HG02885 (cell line): ENCODE measurements at regions not wholly inside any gene's neighbourhood (a gene's known extent, or its start where the extent isn't known, plus 50 kb on each side); places are given as distances from the start of the nearest gene placed in this dataset.
A peak's percentile ranks its signal among the peaks of the same experiment; 100 is the strongest.
"Not testable (repeated sequence)": the region's sequence is repeated elsewhere in the genome, so short reads cannot be mapped to it uniquely, and the experiment has no call there.

Experiments used
- ATAC-seq: cut with Tn5 transposase; IDR thresholded peaks from one replicate; pipeline ENCODE4 v1.9.1; 2021; ENCODE audit warnings: mild to moderate bottlenecking; ENCODE audit not compliant: unreplicated experiment, poor library complexity

DNA sequence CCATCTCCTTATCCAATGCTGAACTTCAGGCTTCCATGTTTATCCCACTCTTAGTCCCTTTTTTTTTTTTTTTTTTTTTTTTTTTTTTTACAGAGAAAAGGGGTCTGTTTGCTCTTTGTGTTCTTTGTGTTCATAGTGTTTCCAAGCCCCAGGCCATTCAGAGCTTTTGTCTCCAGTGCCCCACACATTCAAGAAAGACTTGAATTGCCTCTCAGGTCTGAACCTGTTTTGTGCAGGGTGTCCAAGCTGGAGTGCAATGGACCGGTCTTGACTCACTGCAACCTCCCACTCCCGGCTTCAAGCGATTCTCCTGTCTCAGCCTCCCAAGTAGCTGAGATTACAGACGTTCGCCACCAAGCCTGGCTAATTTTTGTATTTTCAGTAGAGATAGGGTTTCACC lies 191.2 kb downstream of the PALM2AKAP2 start:
- no peak for ATAC-seq

DNA sequence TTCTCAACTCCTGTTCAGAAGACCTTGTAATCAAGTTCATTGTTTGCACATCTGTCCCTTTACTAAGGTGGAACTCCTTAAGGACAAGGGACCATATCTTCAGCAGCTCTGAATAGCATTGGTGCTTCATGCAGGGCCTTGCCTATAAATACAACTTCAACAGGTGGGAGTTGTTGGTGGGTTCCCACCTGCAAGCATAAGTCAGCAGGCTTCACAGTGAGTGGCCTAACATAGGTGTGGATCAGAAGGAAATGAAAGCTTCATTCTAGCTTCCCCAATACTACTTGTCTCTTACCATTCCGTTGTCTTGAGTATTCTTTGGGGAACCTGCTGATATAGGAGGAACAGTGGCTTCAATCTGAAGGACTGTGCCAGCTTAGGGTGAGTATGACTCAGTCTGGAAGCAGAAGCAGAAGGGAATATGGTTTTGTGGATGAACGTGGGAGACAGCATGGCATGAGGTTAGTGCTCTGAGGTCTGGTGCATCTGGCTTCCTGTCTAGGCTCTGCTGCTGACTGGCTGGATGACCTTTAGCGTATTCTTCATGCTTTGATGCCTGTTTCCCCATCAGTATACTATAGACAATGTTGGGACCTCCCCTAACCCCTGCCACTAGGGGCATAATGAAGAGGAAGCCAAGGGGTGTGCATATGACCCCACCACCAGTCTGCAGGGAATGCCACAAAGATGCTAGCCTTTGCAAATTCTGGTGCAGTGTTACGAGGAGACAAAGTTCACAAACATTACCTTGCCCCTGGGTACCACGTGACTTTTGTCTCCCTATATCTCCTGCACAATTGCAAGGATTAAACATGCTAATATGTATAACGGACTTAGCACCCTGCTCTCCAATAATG lies 192.3 kb downstream of the PALM2AKAP2 start:
- peak; percentile 44 for ATAC-seq

DNA sequence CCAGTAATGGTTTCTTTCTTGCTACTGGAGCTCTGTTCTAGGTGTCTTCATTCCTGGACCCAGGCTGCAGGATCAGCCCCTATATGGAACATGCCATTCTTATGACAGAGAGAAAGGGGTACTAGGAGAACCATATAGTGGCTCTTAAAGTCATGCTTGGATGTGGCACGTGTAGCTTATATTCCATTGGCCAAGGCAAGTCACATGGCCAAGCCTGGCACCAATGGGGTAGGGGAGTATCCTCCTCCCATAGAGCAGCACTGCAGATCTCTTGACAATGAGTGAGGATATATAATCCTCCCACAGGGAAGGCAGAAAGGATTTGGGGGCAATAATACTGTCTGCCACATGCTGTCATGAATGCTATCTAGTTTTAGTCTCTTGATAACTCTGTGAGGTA lies 193.3 kb downstream of the PALM2AKAP2 start:
- no peak for ATAC-seq

DNA sequence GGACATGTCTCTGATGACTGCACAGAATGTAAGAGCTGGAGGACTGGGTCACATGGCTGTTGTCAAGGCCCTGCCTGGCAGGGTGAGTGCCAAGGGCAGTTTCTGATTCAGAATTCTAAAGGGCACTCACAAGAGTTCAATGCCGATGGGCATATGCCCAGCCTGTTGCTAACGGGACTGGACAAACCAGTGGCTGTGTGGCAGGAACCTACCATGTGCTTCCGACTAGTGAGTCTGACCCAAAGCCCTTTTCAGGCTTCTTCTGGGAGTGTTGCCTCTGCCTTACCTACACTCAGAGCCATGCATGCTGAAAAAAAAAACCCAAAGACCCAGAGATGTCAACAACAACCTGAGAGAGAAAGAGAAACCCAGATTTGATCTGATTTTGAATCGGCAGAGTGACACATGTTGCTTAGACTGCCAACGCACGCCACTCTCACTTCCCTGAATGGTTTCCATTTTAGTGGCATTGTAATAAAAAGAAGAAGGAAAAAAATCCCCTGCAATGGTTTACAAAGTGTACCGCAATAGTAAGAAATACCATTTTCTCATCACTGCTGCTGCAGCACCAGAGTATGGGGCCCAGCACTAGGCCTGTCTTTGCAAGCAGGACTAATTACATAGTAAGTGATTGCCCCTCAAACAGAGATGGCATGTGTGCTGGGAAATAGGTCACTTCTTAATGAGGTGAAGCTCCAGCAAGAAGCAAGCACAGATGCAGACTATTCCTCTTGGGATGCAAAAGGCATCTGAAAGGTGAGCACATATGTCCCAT lies 194.3 kb downstream of the PALM2AKAP2 start:
- ATAC-seq: peak; percentile 78

DNA sequence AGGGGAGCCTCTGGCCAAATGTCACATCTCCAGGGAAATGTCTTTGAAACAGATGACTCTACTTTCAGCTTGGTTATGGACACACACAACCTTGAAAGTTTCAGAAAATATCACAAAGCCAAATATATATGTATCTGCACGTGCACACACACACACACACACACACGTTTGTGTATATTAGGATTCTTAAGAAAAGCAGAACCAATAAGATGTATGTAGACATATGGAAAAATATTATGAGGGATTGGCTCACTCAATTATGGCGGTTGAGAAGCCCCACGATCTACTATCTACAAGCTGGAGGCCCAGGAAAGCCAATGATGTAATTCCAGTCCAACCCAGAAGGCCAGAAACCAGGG lies 194.9 kb downstream of the PALM2AKAP2 start:
- ATAC-seq: no peak

DNA sequence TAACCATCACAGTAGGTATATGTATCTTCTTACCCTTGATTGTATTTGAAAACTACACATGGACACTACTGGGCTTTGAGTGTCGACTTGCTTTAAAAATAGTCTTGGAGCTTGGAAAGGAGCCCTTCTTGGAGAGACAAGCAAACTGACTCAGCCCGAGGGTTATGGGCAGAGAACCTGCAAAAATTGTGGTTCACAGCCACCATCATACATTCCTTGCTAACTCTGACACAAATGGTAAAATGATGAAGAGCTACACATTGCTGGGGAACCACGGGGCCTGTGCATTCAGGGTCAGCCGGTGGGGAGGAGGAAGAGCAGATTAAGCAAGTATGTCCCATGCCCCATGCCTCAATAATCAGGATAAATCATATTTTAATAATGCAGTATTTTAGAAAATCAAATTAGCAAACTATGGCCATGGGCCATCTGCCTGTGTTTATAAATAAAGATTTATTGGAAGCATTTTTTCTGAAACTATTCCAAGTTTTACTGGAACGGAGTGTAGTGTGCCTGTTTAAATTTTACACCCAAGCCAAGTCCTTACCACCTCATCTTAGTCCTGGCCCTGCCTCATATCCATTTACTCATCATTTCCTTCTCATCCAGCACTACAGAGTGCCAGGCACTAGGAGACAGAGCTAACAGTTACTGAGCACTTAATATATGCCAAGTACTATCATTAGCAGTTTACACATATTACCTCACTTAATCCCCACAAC lies 195.7 kb downstream of the PALM2AKAP2 start:
- ATAC-seq: no peak

DNA sequence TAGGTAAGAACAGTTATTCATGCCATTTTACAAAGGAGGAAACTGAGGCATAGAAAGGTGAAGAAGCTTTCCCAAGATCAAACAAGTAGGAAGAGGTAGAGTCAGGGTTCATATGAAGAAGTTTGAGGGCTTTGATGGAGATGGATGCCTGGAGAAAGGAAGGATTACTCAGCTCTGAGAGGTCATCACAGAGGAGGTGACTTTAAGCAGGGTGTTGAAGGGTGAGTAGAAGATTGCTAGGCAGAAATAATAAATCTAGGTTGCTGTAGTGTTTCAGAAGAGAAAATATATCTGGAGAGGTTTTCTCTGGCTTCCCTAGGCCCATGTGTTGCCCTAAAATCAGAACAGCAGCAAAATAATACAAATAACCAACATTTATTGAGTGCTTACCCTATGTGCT lies 196.3 kb downstream of the PALM2AKAP2 start:
- ATAC-seq: no peak

DNA sequence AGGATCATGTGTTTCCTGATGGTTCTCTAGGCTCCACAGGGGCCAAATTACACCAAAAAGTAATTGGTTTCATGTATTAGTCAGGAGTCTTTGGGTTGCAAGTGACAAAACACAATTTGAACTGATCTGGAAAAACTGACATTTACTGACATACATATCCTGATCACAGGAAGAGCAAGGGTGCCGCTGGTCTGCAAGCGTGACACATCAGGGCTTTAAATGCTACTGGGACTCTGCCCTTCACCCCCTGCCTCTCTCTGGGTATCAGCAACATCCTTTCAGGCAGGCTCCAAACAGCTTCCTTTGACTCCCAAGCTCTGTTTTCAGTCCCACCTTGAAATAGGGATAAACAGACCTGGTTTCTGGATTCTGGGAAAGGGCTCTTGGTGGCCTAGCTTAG lies 197.5 kb downstream of the PALM2AKAP2 start:
- no peak for ATAC-seq

DNA sequence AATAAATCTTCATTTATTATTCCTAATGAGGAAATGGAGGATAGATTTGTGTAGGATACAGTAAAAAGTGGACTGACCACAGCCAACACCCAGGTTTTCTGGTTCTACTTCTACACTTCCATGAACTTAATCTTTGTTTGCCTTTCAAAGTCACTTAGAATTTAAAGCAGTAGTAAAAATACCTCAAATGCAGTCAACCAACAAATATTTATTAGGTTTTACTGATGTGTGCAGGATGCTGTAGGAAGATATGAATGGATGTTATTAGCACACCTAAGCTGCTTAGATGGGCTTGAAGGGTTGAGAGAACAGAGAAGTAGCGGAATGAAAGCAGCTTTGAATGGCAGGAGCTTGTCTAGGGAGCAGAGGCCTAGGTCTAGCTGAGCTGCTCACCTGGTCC lies 201.1 kb downstream of the PALM2AKAP2 start:
- ATAC-seq: no peak

DNA sequence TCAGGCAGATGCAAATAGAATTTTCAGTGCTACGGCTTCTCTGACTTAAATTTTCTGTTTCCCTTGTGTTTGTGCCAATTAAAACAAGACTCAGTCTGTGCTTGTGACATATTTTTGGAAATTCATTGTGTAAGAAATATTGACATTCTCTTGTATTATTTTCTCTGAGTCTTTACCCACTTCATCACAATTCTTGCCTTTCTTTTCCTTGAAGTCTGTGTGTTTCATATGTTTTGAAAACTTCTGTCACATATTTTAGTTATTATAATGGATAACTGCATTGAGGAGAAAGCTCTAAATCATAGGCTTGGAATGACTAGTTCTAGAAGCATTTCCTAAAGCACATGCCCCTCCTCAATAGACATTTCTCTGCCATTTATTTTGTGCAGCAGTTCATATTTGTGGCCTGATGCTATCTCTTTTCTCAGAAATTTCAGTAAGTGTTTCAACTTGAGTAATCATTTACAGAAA lies 206.6 kb downstream of the PALM2AKAP2 start:
- no peak for ATAC-seq

DNA sequence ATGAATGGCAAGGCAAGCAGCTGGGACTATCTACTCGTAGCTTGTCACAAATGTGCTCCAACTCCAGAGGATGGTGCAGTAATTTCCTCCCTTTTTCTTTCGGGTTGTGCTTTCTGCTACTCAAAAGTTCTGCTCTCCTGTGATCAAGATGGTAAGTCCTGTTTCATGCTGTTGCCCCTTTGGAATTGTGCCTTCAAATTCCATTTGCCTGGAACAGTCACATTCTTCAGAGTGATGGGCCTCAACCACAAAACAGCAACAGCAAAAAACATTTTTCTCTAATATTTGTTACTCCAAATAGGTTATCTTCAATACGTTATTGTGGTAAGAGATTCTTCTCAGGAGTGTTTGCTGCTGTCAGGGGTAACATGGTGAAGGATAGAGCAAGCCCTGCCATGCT lies 209.3 kb downstream of the PALM2AKAP2 start:
- ATAC-seq: no peak

DNA sequence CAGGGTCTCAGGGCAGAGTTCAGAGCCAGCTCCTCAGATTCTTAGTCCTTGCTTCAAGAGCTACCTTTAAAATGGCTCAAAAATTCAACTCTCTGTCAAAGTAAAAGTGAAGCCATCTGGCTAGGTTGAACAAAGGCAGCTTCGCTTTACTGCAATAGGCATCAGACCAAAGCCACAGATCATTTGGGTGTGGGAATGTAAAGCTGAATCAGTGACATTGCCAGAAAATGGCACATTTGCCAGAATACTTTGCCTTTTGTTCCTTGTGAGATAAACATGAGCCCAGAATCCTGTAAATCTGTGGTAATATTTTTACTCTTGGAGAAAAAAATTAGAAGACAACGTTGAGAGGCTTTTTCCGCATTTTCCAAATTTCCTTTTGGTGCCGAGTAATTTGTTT lies 210.5 kb downstream of the PALM2AKAP2 start:
- no peak for ATAC-seq

DNA sequence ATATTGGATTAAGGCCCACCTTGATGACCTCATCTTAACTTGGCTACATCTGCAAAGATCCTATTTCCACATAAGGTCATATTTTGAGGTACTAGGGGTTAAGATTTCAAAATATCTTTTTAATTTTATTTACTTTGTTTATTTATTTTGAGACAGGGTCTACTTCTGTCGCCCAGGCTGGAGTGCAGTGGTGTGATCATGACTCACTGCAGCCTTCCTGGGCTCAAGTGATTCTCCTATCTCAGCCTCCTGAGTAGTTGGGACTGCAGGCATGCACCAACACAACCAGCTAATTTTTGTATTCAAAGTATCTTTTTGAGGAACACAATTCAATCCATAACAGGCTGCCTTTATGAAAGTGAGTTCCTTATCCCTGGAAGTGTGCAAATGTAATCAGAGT lies 212.3 kb downstream of the PALM2AKAP2 start:
- ATAC-seq: no peak

DNA sequence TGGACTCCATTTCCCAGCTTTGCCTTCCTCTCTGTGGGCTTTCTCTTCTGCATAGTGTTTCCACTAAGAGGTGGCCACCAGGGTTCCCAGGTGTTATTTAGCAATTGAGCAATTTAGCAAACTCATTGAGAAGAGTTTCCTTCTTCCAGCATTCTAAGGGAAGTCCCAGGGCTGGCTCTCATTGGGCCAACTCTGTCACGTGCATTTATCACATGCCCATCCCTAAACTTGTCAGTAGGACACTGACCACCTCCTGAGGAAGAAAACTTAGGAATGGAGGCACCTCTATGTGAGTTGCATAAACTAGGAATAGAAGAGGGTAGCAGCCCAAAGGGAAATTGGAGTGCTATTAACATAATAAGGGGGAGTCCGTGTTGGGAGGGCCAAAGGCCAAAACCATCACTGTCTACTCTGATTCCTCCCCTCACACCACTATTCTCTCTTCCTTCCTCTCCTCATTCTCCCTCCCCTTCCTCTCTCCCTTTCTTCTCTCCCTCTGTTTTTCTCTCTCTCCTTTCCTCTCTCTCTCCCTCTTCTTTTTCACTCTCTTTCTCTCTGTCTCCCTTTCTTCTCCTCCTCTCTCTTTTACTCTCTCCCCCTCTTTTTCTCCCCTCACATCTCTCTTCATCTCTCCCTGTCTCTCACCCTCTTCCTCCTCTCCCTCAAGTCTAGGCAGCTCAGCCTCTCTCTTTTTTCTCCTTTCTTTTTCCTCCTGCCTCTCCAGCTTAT lies 213.4 kb downstream of the PALM2AKAP2 start:
- ATAC-seq: no peak

DNA sequence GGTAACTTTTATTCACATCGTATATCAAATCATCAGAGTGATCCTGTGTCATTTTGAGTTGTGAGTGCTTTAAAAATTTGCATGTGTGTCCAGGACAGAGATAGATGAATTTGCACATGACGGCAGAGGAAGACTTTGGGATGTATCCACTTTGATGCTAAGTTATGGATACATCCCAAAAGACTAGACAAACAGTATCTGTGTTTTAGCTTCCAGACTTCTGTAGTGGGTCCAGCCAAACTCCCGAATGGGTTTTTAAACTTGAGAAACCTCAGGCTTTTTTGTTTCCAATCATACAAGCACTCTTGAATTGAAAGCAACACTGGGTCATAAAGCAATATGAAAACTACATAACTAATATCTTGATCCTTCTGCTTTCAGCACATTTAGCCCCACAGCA lies 213.8 kb downstream of the C9orf152 start:
- no peak for ATAC-seq

DNA sequence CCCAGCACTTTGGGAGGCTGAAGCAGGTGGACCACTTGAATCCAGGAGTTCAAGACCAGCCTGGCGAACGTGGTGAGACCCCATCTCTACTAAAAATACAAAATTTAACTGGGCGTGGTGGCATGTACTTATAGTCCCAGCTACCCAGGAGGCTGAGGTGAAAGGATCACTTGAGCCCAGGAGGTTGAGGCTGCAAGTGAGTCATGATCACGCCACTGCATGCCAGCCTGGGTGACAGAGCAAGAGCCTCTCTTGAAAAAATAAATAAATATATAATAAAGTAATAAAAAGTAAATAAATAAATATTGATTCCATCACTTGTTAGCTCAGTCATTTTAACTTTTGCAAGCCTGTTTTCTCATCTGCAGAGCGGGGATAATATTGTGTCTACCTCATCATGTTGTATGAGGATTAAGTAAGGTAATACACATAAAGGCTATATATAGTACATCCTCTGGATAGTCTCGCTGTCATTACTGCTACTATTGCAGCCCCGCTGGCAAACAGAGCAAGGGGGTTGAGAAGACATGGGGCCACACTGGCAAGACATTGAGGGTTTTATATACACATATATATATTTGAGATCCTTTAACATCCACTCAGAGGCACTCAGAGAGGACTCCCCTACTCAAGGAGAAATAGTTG lies 210.9 kb downstream of the C9orf152 start:
- no peak for ATAC-seq

DNA sequence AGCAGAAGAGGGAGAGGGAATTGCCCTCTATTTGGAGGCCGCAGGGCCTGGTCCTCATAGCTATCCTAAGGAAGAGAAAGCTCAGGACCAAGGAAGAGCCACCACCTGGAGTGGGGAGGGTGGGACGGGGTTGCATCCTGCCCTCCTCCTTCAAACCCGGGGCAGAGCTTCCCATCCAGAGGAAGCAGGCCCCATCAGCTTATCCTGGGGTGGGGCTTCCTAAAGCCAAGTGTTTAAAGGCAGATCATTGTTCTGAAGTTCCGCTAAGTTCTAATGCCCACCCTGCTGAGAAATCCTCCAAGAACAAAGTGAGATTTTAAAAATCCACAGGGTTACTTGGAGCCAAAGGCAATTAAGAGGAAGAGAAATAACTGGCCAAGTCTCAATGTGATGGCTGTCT lies 210.3 kb downstream of the C9orf152 start:
- ATAC-seq: no peak

DNA sequence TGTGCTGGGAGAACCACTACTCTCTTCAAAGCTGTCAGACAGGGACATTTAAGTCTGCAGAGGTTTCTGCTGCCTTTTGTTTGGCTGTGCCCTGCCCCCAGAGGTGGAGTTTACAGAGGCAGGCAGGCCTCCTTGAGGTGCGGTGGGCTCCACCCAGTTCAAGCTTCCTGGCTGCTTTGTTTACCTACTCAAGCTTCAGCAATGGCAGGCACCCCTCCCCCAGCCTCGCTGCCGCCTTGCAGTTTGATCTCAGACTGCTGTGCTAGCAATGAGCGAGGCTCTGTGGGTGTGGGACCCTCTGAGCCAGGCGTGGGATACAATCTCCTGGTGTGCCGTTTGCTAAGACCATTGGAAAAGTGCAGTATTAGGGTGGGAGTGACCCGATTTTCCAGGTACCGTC lies 202.4 kb downstream of the C9orf152 start:
- not testable (repeated sequence) for ATAC-seq

DNA sequence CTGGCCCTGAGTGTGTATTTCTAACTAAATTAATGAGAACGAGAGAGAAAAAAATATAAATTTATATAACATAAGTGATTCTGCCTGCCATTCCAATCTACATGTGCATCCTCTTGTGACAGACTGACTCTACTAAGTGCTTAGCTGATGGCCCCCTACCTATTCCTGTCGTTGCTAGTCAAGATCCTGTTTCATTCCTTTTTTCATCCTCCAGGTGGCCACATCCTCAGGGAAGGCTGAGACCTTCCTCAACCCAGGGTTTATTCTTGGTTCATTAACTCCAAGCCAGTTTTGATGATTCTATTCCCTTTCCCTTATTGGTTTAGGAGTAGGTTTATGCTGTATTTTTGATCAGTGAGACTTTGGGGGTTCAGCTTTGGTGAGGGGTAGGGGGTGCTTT lies 201.3 kb downstream of the C9orf152 start:
- ATAC-seq: no peak
